Hippocampal formation (tissue), 2 donors: ENCODE measurements at regions not wholly inside any gene's neighbourhood (a gene's known extent, or its start where the extent isn't known, plus 50 kb on each side); places are given as distances from the start of the nearest gene placed in this dataset.
A peak's percentile ranks its signal among the peaks of the same experiment; 100 is the strongest.

Source experiments
- DNase-seq, 2 donors: peaks; one replicate each; lab custom pipeline; 2025; lab: John Stamatoyannopoulos, UW

GRCh38 chr2:81942876-81943275, 1638.3 kb upstream of the LRRTM1 start:
- DNase-seq, result no peak

DNA sequence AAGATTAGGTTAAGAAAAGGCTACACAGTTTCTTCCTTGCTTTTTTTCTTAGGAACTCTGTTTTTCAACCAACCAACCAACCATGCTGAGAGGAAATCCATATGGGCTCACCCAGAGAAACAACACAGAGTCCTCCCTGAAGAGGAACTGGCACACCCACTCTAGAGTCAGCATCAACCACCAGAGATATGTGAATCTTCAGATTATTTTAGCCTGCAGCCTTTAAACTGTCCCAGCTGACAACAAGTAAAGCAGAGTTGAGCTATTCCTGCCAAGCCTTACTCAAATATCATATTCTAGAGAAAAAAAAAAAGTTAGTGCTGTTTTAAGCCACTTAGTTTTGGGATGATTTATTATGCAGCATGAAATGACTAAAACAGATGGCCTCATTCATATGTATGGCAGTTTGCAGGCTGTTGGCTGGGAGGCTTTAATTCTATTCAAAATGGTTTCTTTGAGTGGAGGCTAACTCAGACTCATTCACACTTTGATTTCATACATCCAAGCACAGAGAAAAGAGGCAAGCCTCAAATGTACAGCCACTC, 1637.7 kb upstream of the LRRTM1 start:
- peak in 1 of 2 donors; percentile 71 for DNase-seq

DNA sequence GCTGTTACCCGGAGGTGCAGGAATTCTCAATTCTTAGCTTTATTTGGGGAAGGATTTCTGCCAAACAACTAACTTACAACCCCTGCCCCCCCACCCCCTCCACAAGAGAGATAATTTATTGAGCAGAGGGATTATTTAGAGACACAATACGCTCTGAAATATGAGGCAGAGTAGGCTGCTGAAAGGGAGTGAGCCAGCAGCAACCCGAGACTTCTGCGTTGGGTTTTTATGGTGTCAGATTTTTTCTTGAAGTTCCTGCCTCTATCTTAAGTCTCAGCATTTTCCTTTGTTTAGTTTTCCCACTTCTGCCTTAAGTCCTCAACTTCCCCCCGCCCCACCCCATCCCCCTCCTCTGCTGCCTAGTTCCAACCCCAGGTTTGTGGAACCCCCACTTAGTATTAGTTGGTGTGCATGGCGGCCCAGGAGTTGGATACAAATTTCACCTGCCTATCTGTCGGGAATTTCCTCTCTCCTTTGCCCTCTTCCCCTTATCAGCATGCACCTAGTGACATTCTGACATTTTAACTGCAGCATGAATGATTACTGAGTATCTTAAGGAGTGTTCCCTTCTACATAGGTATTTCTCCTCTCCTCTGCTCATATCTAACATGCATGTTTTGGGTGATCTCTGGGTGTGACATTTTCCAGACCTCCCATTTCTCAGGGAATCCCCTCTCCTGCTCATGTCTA, 1635.9 kb upstream of the LRRTM1 start:
- DNase-seq, result no peak

- no peak for DNase-seq
Observed at GRCh38 chr2:81937944-81938343, 1633.4 kb upstream of the LRRTM1 start.

DNA sequence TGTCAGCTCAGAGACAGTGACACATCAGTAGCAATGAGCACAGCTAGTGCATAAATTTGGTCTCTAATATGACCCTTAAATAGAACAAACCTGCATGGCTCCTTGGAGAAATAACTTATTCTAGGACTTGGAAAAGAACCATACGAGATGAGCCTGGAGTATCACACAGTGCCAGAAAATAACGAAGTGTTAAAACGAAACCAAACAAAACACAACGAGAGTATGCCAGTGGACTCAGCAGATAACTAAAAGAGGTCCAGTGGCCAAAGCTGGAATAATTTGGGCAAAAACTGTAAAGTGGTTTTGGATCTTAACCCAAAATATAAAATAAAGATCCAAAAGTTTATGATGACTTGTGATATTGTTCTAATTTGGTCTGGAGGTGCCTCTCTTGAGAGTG, 1599.0 kb upstream of the LRRTM1 start:
- DNase-seq, result no peak

- no peak for DNase-seq
Observed at GRCh38 chr2:81901017-81901416, 1596.5 kb upstream of the LRRTM1 start.

GRCh38 chr2:81895620-81896250, 1591.2 kb upstream of the LRRTM1 start:
- DNase-seq, result no peak

GRCh38 chr2:81894451-81894990, 1590.0 kb upstream of the LRRTM1 start:
- no peak for DNase-seq

DNA sequence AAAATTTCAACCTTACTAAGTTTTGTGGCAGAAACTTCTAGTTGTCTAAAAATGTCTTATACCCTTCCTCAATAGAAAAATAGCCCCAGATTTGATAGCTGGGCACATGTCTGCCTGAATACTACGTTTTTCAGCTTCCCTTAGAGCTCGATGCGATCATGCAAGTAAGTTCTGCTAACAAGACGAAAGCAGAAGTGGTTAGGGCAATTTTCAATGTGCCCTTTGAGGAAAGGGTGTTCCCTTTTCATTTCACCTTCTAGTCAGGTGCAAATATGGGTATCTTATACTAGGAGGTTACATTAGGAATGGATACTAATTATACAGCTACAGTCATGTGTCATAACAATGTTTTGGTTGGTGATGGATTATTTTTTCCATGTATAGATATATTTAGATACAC, 1572.1 kb upstream of the LRRTM1 start:
- no peak for DNase-seq

DNA sequence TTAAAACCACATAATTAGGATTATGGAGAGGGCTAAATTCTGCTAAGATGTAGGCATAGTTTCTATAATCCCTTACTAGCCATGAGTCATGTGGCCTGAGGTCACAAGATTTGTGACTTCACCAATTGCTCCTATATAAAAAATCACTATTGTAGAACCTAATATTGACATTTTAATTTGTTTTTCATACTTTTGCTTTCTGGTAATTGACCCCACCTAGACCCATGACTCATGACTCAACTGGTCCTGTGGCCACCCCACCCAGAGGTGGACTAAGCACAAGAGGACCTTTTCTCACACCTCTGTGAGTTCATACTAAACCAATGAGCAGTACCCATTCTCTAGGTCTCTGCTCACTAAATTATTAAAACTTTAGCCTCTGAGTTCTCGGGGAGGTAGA, 1567.5 kb upstream of the LRRTM1 start:
- no peak for DNase-seq

GRCh38 chr2:81870119-81870518, 1565.6 kb upstream of the LRRTM1 start:
- DNase-seq, result no peak

DNA sequence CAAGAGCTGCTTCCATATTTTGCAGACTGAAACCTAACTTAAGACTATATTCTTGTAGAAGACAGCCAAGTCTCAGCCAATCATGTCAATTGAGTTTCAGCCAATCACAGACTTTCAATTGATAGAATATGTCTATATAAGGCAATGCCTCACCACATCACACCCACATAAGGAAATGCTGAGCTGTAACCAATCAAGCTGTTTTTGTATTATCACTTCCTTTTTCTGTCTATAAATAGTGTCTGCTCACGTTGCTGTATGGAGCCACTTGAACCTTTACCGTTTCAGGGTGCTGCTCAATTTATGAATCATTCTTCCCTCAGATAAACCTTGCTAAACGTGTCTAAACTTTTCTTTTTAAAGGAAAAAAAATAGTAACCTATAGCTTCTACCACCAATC, 1554.4 kb upstream of the LRRTM1 start:
- no peak for DNase-seq

GRCh38 chr2:81853341-81853740, 1548.8 kb upstream of the LRRTM1 start:
- no peak for DNase-seq

GRCh38 chr2:81852651-81853050, 1548.1 kb upstream of the LRRTM1 start:
- no peak for DNase-seq

DNA sequence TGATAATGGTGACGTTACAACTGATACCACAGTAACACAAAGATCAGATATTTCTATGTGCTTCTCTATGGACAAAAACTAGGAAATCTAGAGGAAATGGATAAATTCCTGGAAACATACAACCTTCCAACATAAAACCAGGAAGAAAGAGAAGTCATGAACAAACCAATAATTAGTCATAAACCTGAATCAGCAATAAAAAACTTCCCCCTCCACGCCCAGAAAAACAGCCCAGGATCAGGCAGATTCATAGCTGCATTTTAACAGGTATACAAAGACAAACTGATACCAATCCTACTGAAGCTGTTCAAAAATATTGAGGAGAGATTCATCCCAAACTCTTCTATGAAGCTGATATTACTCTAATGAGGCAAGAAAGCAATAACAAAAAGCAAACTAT, 1535.2 kb upstream of the LRRTM1 start:
- no peak for DNase-seq

GRCh38 chr2:81835321-81836000, 1530.9 kb upstream of the LRRTM1 start:
- DNase-seq, result no peak

DNA sequence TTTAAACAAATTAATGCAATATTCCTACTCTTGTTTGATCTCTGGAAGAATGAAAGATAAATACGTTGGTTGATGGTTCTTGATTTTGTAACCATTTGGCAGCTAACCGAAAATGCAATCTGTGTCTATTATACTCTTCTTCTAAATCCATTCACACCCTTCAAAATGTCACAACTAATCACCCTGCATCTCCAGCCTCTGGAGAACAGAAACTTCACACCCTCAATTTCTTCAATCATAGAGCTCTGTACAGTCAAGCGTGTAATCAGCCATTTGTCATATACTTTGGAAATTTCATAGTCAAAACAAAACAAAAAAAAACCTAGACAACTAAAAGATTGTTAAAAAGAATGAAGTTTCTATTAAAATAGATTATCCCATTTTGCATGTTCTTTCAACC, 1482.3 kb upstream of the LRRTM1 start:
- no peak for DNase-seq

DNA sequence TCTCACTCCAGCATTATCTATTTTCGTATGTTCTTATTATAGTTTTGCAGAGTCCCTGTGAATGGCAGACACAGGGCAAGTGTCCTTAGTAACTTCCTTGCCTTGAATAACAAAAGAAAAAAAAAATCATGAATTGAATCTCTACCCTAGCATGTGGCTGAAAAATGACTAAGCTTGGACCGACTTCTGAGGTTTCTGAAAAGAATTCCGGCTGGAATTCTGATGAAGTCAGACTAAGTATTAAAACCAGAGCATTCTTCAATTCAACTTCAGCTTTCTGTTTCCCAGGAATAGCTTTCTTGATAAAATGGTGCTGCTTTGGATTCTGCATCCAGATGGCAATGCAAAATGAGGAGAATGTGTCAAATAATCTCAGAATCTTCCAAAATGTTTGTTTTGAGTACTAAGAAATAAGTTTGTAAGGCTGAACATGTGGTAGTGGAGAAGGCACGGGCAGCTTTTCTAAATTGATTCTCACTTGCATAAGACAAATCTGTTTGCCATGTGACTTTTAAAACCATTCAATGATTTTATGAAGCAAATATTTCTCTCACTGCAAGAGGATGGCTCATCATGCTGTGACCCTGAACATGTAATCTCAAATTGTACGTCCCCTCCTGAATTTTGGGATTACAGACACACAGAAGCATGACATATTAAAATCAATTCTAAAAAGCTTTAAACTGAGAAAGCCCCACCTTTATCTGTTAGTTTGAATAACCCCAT, 1462.8 kb upstream of the LRRTM1 start:
- no peak for DNase-seq

DNA sequence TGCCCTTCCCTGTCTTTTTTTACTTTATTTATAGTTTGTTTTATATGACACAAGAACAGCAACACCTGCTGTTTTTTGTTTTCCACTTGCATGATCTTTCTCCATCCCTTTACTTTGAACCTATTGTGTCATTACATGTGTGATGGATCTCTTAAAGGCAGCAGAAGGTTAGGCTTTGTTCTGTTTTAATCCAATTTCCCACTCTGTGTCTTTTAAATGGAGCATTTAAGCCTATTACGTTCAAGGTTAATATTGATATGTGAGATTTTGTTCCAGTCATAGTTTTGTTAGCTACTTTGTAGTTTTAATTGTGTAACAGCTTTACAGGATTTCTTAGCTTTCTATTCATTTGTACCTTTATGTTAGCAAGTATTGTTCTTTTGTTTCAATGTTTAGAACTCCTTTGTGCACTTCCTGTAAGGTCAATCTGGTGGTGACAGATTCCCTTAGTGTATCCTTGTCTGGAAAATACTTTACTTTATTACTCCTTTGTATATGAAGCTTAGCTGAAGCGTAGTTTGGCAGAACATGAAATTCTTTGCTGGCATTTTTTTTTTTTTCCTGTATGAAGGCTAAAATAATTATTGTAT, 1443.0 kb upstream of the LRRTM1 start:
- DNase-seq, result no peak

DNA sequence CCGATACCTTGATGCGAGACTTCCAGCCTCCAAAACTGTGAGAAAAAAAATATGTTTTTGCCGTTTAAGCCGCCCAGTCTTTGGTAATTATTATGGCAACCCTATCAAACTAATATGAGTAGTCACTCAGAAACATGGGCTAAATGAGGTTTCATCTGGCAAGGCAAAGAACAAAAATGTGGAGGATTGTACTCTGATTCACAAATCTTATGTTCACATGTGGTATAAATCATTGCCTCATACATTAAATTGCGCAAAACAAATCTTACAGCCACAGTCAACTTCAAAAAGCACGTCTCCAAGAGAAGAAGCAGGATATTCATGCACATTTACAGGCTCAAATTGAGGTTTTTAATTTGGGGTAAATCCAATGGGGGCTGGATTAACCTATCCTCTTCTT, 1435.4 kb upstream of the LRRTM1 start:
- no peak for DNase-seq

DNA sequence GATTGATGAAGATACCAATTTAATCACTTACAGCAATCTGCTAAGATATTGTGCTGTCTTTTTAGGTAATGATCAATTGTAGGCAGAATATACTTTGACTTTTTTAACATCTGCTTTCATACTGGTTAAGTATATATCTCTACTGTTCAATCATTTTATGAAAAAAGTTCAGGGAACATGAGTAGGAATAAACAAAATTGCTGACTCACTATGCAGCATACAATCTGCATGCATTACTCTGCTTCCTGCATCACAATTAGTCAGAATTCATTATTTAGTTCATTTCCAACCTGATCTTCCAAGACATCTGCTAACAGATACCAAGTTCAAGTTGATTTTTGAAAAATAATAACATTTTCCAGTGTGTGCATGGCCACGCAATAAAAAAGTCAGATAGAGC, 1430.4 kb upstream of the LRRTM1 start:
- no peak for DNase-seq

DNA sequence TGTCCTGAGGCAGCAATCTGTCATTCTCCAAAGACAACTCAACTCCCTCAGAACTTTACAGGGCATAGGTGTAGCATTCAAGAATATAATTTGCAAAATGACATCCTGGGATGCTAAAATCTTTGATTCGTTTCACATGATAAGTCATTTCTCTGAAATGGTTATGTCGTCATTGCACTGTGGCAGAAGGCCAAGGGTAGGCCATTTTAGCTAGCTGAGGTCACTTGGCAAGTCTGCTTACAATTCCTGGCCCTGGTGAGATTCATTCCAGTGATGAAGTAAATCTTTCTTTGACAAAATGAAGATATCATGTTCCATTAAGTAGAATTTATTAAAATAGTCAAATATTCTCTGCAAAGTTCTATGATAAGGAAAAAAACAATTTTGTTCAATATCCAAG, 1410.3 kb upstream of the LRRTM1 start:
- DNase-seq, result no peak
